Skeletal muscle tissue (tissue), 4 donors: ENCODE measurements at regions not wholly inside any gene's neighbourhood (a gene's known extent, or its start where the extent isn't known, plus 50 kb on each side); places are given as distances from the start of the nearest gene placed in this dataset. TPM values are rescaled to one million over a fixed set of nuclear protein-coding genes. Genes with fewer than 3 reads are reported as not detected.

Experiments
- H3K27ac ChIP-seq: one replicate; pipeline ENCODE4 v1.7.0; 2013; ENCODE audit warnings: mild to moderate bottlenecking, low read depth, low read length, inconsistent platforms
- H3K27me3 ChIP-seq, 3 donors: one replicate each; pipeline ENCODE4 v1.7.0; 2013; ENCODE audit warnings: low read length in 3 of 3; ENCODE audit not compliant: control insufficient read depth in 3 of 3, insufficient read depth in 3 of 3
- H3K36me3 ChIP-seq, 3 donors: one replicate each; pipeline ENCODE4 v1.7.0; 2013; ENCODE audit warnings: low read length in 3 of 3; ENCODE audit not compliant: control insufficient read depth in 3 of 3, insufficient read depth in 3 of 3
- H3K4me1 ChIP-seq, 3 donors: one replicate each; pipeline ENCODE4 v1.7.0; 2013; ENCODE audit warnings: low read length in 3 of 3, mild to moderate bottlenecking in 3 of 3; ENCODE audit not compliant: control insufficient read depth in 3 of 3, insufficient read depth in 3 of 3
- H3K4me3 ChIP-seq, 3 donors: one replicate each; pipeline ENCODE4 v1.7.0; 2013; ENCODE audit warnings: low read length in 3 of 3
- H3K9ac ChIP-seq, 3 donors: one replicate each; pipeline ENCODE4 v1.7.0; 2013; ENCODE audit warnings: low read length in 3 of 3, mild to moderate bottlenecking in 3 of 3, moderate library complexity in 2 of 3, low read depth in 1 of 3
- H3K9me3 ChIP-seq, 3 donors: one replicate each; pipeline ENCODE4 v1.7.0; 2013; ENCODE audit warnings: low read length in 3 of 3; ENCODE audit not compliant: control insufficient read depth in 3 of 3
- small RNA-seq: library from RNA; depleted of rRNA; stranded (forward); fragments of <200 nt; gene quantifications from one replicate; pipeline ENCODE3, GENCODE V24; 2014
- donor health status: Osteomylitis.

- no peaks in the 10 kb centered on the region for H3K9me3 ChIP-seq
- H3K27me3 ChIP-seq, result peaks cover 7 to 32% (median 29%) of the 10 kb centered on the region in 3 donors
- no peaks in the 10 kb centered on the region for H3K4me1 ChIP-seq
- H3K9ac ChIP-seq, result no peak overlapping the region
- H3K4me3 ChIP-seq, result no peak overlapping the region
- no peak overlapping the region for H3K27ac ChIP-seq
- H3K36me3 ChIP-seq, result no peaks in the 10 kb centered on the region
These were observed 51.9 kb upstream of the PABPC3 start for GRCh38 chr13:25044071-25044470.

Small RNA genes lying in the stretch of these regions (small RNA-seq; reads per million reads assigned to genes)
- gene AL590099.1 (not detected), gene LSP1P1 (not detected)
